H1 (cell line): ENCODE measurements at regions not wholly inside any gene's neighbourhood (a gene's known extent, or its start where the extent isn't known, plus 50 kb on each side); places are given as distances from the start of the nearest gene placed in this dataset.

Experiments used
- CTCF ChIA-PET: fragments of 300-600 bp; sonication (Branson Sonifier 250); formaldehyde crosslinking; loops from one replicate; lab custom pipeline; 2021; ENCODE audit not compliant: partially characterized antibody; lab: Charles Lee
- POLR2A ChIA-PET: fragments of 300-600 bp; sonication (Branson Sonifier 250); formaldehyde crosslinking; loops from one replicate; lab custom pipeline; 2021; ENCODE audit warnings: inconsistent platforms; ENCODE audit not compliant: partially characterized antibody; lab: Charles Lee
- DNase-seq, 2 experiments: peaks; one replicate each; pipeline versions ENCODE4 v3.0.0 to v3.0.0-alpha.2; 2010 to 2022; ENCODE audit warnings: low spot score in 2 of 2, low read depth in 1 of 2, mixed read lengths in 1 of 2
- FAIRE-seq: peaks from 2 replicates; lab custom pipeline; 2011; peaks lifted over from hg19 to GRCh38; lab: Jason Lieb, UNC
- H2AFZ ChIP-seq: 2 replicates; pipeline ENCODE4 v1.8.1; 2012; ENCODE audit warnings: low read length, inconsistent platforms
- H2AK5ac ChIP-seq: 2 replicates; pipeline ENCODE4 v1.6.1; 2013; ENCODE audit warnings: low read depth, low read length
- H2BK120ac ChIP-seq: replicated peaks from 2 replicates; pipeline ENCODE3; 2013; ENCODE audit warnings: low read depth, low read length, inconsistent platforms
- H2BK12ac ChIP-seq: 2 replicates; pipeline ENCODE4 v1.6.1; 2013; ENCODE audit warnings: low read depth, low read length
- H2BK15ac ChIP-seq: 2 replicates; pipeline ENCODE4 v1.6.1; 2013; ENCODE audit warnings: low read length
- H2BK20ac ChIP-seq: 2 replicates; pipeline ENCODE4 v1.6.1; 2013; ENCODE audit warnings: low read length
- H2BK5ac ChIP-seq: 2 replicates; pipeline ENCODE4 v1.6.1; 2013; ENCODE audit warnings: low read depth, low read length
- H3K14ac ChIP-seq: 2 replicates; pipeline ENCODE4 v1.6.1; 2013; ENCODE audit warnings: inconsistent platforms; ENCODE audit not compliant: insufficient read length
- H3K18ac ChIP-seq: 2 replicates; pipeline ENCODE4 v1.6.1; 2013; ENCODE audit warnings: low read length; ENCODE audit errors: extremely low read depth
- H3K23ac ChIP-seq: 2 replicates; pipeline ENCODE4 v1.6.1; 2013; ENCODE audit warnings: inconsistent platforms; ENCODE audit not compliant: insufficient read length
- H3K23me2 ChIP-seq: 2 replicates; pipeline ENCODE4 v1.6.1; 2013; ENCODE audit warnings: low read depth, low read length
- H3K27ac ChIP-seq: 2 replicates; pipeline ENCODE4 v1.6.1; 2011; ENCODE audit warnings: low read depth, low read length, inconsistent platforms
- H3K27me3 ChIP-seq, 4 experiments: replicated peaks in 1 of 4; 1 replicate in 1 of 4; 2 replicates in 3 of 4; pipeline versions ENCODE4 v1.6.1 to v1.8.1; 2011 to 2013; ENCODE audit warnings: low read length in 3 of 4, mild to moderate bottlenecking in 3 of 4, inconsistent platforms in 2 of 4, mixed read lengths in 2 of 4, moderate library complexity in 1 of 4; ENCODE audit not compliant: control insufficient read depth in 3 of 4, insufficient read depth in 3 of 4; ENCODE audit errors: extremely low read depth in 1 of 4
- H3K36me3 ChIP-seq, 4 experiments: 2 replicates each; pipeline versions ENCODE4 v1.6.1 to v1.8.1; 2011 to 2013; ENCODE audit warnings: mild to moderate bottlenecking in 4 of 4, low read length in 3 of 4, moderate library complexity in 2 of 4, control low read depth in 1 of 4, inconsistent platforms in 1 of 4; ENCODE audit not compliant: insufficient read depth in 4 of 4, control insufficient read depth in 2 of 4
- H3K4ac ChIP-seq: replicated peaks from 2 replicates; pipeline ENCODE3; 2013; ENCODE audit warnings: low read length, low read depth, mixed read lengths, inconsistent platforms; ENCODE audit not compliant: insufficient read length
- H3K4me1 ChIP-seq, 4 experiments: replicated peaks in 1 of 4; 1 replicate in 1 of 4; 2 replicates in 3 of 4; pipeline versions ENCODE4 v1.6.1 to v1.8.1; 2011 to 2013; ENCODE audit warnings: low read length in 3 of 4, inconsistent platforms in 2 of 4, mixed read lengths in 1 of 4; ENCODE audit not compliant: insufficient read depth in 4 of 4, control insufficient read depth in 3 of 4
- H3K4me2 ChIP-seq, 2 experiments: 2 replicates each; pipeline versions ENCODE4 v1.6.1 to v1.8.1; 2011 to 2013; ENCODE audit warnings: low read depth in 2 of 2, low read length in 2 of 2, control low read depth in 1 of 2, inconsistent platforms in 1 of 2, mild to moderate bottlenecking in 1 of 2; ENCODE audit not compliant: insufficient read depth in 1 of 2
- H3K4me3 ChIP-seq, 4 experiments: fragments of 200-600, 300-600 bp in 1 of 4; sonication (generic), shearing (Covaris generic), sonication (Bioruptor Twin) in 1 of 4; 2 replicates each; pipeline versions ENCODE4 v1.5.1 to v1.8.1; 2011 to 2016; ENCODE audit warnings: low read length in 4 of 4, low read depth in 3 of 4, control low read depth in 2 of 4, inconsistent platforms in 2 of 4, mild to moderate bottlenecking in 2 of 4, mixed read lengths in 1 of 4, moderate library complexity in 1 of 4; ENCODE audit not compliant: insufficient read depth in 2 of 4; ENCODE audit errors: extremely low read depth in 1 of 4
- H3K56ac ChIP-seq: replicated peaks from 2 replicates; pipeline ENCODE3; 2013; ENCODE audit warnings: low read depth, mild to moderate bottlenecking, mixed read lengths, low read length, inconsistent platforms; ENCODE audit not compliant: insufficient read length
- H3K79me1 ChIP-seq: 2 replicates; pipeline ENCODE4 v1.6.1; 2013; ENCODE audit warnings: low read depth, low read length, control low read depth
- H3K79me2 ChIP-seq, 2 experiments: 2 replicates each; pipeline versions ENCODE4 v1.6.1 to v1.8.1; 2012 to 2013; ENCODE audit warnings: low read length in 2 of 2, mild to moderate bottlenecking in 2 of 2, inconsistent platforms in 1 of 2; ENCODE audit not compliant: insufficient read depth in 2 of 2, control insufficient read depth in 1 of 2
- H3K9ac ChIP-seq, 4 experiments: replicated peaks in 1 of 4; 1 replicate in 1 of 4; 2 replicates in 3 of 4; pipeline versions ENCODE4 v1.6.1 to v1.8.1; 2011 to 2013; ENCODE audit warnings: low read depth in 3 of 4, low read length in 3 of 4, control low read depth in 2 of 4, mild to moderate bottlenecking in 2 of 4, moderate library complexity in 2 of 4, inconsistent platforms in 1 of 4; ENCODE audit errors: extremely low read depth in 1 of 4
- H3K9me3 ChIP-seq, 2 experiments: 2 replicates each; pipeline versions ENCODE4 v1.6.1 to v1.8.1; 2012 to 2013; ENCODE audit warnings: mild to moderate bottlenecking in 2 of 2, moderate library complexity in 2 of 2, control low read depth in 1 of 2, inconsistent platforms in 1 of 2, low read depth in 1 of 2, low read length in 1 of 2, mixed read lengths in 1 of 2; ENCODE audit not compliant: insufficient read depth in 2 of 2
- H4K20me1 ChIP-seq, 2 experiments: replicated peaks in 1 of 2; 2 replicates each; pipeline versions ENCODE3 to v1.8.1; 2011 to 2013; ENCODE audit warnings: inconsistent platforms in 2 of 2, low read length in 2 of 2, mild to moderate bottlenecking in 1 of 2; ENCODE audit not compliant: insufficient read depth in 2 of 2, control insufficient read depth in 1 of 2
- H4K5ac ChIP-seq: 2 replicates; pipeline ENCODE4 v1.6.1; 2013; ENCODE audit warnings: low read length, low read depth, mixed read lengths, inconsistent platforms; ENCODE audit not compliant: insufficient read length
- H4K8ac ChIP-seq: 2 replicates; pipeline ENCODE4 v1.8.0; 2013; ENCODE audit warnings: mild to moderate bottlenecking, moderate library complexity, low read length, inconsistent platforms; ENCODE audit not compliant: insufficient read depth; ENCODE audit errors: extremely low read depth
- H4K91ac ChIP-seq: replicated peaks from 2 replicates; pipeline ENCODE3; 2013; ENCODE audit warnings: low read length, mixed read lengths, inconsistent platforms; ENCODE audit not compliant: insufficient read length
- CEBPB ChIP-seq: IDR thresholded peaks from 2 replicates; pipeline ENCODE4 v1.6.1; 2012; ENCODE audit warnings: low read depth, low read length
- CHD1 ChIP-seq: IDR thresholded peaks from 2 replicates; pipeline ENCODE4 v1.6.1; 2012; ENCODE audit warnings: low read depth, low read length, improper control_type of control experiment
- CHD2 ChIP-seq: IDR thresholded peaks from 2 replicates; pipeline ENCODE4 v1.6.1; 2012; ENCODE audit warnings: low read length, improper control_type of control experiment
- CTBP2 ChIP-seq: IDR thresholded peaks from 2 replicates; pipeline ENCODE4 v1.7.0; 2011; ENCODE audit warnings: borderline replicate concordance, mild to moderate bottlenecking, moderate library complexity, mixed read lengths, low read length; ENCODE audit not compliant: insufficient read depth, insufficient read length
- FOSL1 ChIP-seq: IDR thresholded peaks from 2 replicates; pipeline ENCODE4 v1.6.1; 2011; ENCODE audit warnings: mild to moderate bottlenecking, low read depth, low read length, moderate library complexity; ENCODE audit not compliant: insufficient read depth
- NANOG ChIP-seq: IDR thresholded peaks from 2 replicates; pipeline ENCODE4 v1.6.1; 2011; ENCODE audit warnings: low read length, low read depth, mild to moderate bottlenecking, inconsistent platforms; ENCODE audit not compliant: insufficient read depth, poor library complexity, severe bottlenecking
- PHF8 ChIP-seq: fragments of 200-600 bp; sonication (generic); conservative IDR thresholded peaks from 2 replicates; pipeline ENCODE4 v1.7.1; 2012; ENCODE audit warnings: low read depth, mild to moderate bottlenecking, inconsistent platforms, low read length, moderate library complexity
- SRF ChIP-seq: IDR thresholded peaks from 2 replicates; pipeline ENCODE4 v1.6.1; 2011; ENCODE audit warnings: mild to moderate bottlenecking, low read depth, low read length, moderate library complexity
- TAF7 ChIP-seq: optimal IDR thresholded peaks from 2 replicates; pipeline ENCODE3; 2011; ENCODE audit warnings: low read depth, mild to moderate bottlenecking, inconsistent platforms, low read length, moderate library complexity, borderline replicate concordance
- TEAD4 ChIP-seq: IDR thresholded peaks from 2 replicates; pipeline ENCODE4 v1.6.1; 2012; ENCODE audit warnings: low read depth, low read length, inconsistent platforms, mixed read lengths
- YY1 ChIP-seq: IDR thresholded peaks from 2 replicates; pipeline ENCODE4 v1.6.1; 2011; ENCODE audit warnings: low read depth, mild to moderate bottlenecking, low read length
- ZNF274 ChIP-seq: IDR thresholded peaks from 2 replicates; pipeline ENCODE4 v1.7.0; 2012; ENCODE audit warnings: low read length, borderline replicate concordance; ENCODE audit errors: extremely low read depth
- WGBS, 2 experiments: shearing (Covaris generic) in 1 of 2; methylation state at CpG; one replicate each; pipeline versions ENCODE4 v1.1.6 to v1.1.7; 2013 to 2015; ENCODE audit warnings: low lambda C conversion rate in 2 of 2, mixed read lengths in 2 of 2, inconsistent platforms in 1 of 2, low coverage in 1 of 2, missing lambda C conversion rate in 1 of 2; ENCODE audit not compliant: insufficient replicate concordance in 2 of 2, insufficient coverage in 1 of 2, insufficient read length in 1 of 2; ENCODE audit errors: extremely low coverage in 1 of 2, missing lambda C conversion rate in 1 of 2; 5-methylcytosine and 5-hydroxymethylcytosine counted together
- TF ChIP-seq, protein P1 (sequence below): IDR thresholded peaks from 2 replicates; pipeline ENCODE4 v1.6.1; 2012; ENCODE audit warnings: inconsistent platforms

DNA sequence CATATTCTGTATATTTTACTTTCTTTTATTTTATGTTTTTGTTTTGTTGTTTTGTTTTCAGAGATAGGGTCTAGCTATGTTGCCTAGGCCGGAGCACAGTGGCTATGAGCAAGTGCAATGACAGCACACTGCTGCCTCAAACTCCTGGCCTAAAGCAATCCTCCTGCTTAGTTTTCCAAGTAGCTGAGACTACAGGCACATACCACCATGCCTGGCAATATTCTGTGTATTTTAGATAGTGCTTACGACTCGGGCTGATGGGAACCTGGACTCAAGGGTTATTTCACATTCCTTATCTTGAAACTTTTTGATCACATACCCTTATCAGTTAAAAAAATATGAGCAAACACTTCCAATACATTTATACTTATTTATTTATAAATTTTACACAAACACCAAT lies 119.0 kb upstream of the STARD4 start:
- FAIRE-seq: no peak
- no peak overlapping the region for H2AK5ac ChIP-seq
- no peaks in the 10 kb centered on the region for H3K27me3 ChIP-seq
- no peak overlapping the region for H2BK20ac ChIP-seq
- H4K8ac ChIP-seq: no peak overlapping the region
- no peak overlapping the region for H3K56ac ChIP-seq
- H3K4me3 ChIP-seq: no peak overlapping the region
- no peak overlapping the region for H2BK15ac ChIP-seq
- no peak overlapping the region for H3K27ac ChIP-seq
- ChIA-PET CTCF (no interaction called here), POLR2A (no interaction called here)
- no peak overlapping the region for H2BK120ac ChIP-seq
- no peak overlapping the region for H3K4ac ChIP-seq
- H2BK12ac ChIP-seq: 0 out of 2 replicates have a peak overlapping the region, but pooled peaks have one; percentile 60
- WGBS, 2 experiments: 91% methylated on average over 3 of the region's 3 CpGs; no CpG with 5 or more reads in 1 of the 2 experiments
- H3K4me1 ChIP-seq: no peaks in the 10 kb centered on the region
- H3K14ac ChIP-seq: no peak overlapping the region
- H4K20me1 ChIP-seq: no peaks in the 10 kb centered on the region
- H2BK5ac ChIP-seq: no peak overlapping the region
- no peaks in the 10 kb centered on the region for H3K9me3 ChIP-seq
- no peaks in the 10 kb centered on the region for H3K36me3 ChIP-seq
- no peaks in the 10 kb centered on the region for H3K79me2 ChIP-seq
- H4K5ac ChIP-seq: no peak overlapping the region
- H3K18ac ChIP-seq: no peak overlapping the region
- no peak for TF ChIP-seq NANOG
- TF ChIP-seq FOSL1: no peak
- TF ChIP-seq CHD1: no peak
- TF ChIP-seq CHD2: no peak
- no peak for TF ChIP-seq SRF
- TF ChIP-seq, protein P1, sequence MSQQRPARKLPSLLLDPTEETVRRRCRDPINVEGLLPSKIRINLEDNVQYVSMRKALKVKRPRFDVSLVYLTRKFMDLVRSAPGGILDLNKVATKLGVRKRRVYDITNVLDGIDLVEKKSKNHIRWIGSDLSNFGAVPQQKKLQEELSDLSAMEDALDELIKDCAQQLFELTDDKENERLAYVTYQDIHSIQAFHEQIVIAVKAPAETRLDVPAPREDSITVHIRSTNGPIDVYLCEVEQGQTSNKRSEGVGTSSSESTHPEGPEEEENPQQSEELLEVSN: no peak
- TF ChIP-seq TEAD4: no peak
- TF ChIP-seq TAF7: no peak
- TF ChIP-seq YY1: no peak
- no peak for TF ChIP-seq PHF8
- TF ChIP-seq ZNF274: no peak
- TF ChIP-seq CTBP2: no peak
- no peak for TF ChIP-seq CEBPB
- TF ChIP-seq, all 59 proteins: peak for 0
- no peak overlapping the region for H3K23ac ChIP-seq
- H2AFZ ChIP-seq: no peak overlapping the region
- H4K91ac ChIP-seq: no peak overlapping the region
- H3K9ac ChIP-seq: no peak overlapping the region
- DNase-seq: no peak
- no peaks in the 10 kb centered on the region; the same call in 1 of the 2 replicates for H3K23me2 ChIP-seq
- H3K79me1 ChIP-seq: no peaks in the 10 kb centered on the region
- no peak overlapping the region for H3K4me2 ChIP-seq
